H9 (cell line): ENCODE measurements at regions not wholly inside any gene's neighbourhood (a gene's known extent, or its start where the extent isn't known, plus 50 kb on each side); places are given as distances from the start of the nearest gene placed in this dataset.

ENCODE experiments used
- DNase-seq: peaks from one replicate; pipeline ENCODE4 v3.0.0-alpha.2; 2017
- H2AFZ ChIP-seq: one replicate; pipeline ENCODE4 v1.6.1; 2013; ENCODE audit warnings: mild to moderate bottlenecking, low read length, control low read depth, moderate library complexity
- H2AK5ac ChIP-seq: 2 replicates; pipeline ENCODE4 v1.6.1; 2013; ENCODE audit warnings: low read length, control low read depth, mixed read lengths; ENCODE audit not compliant: insufficient read length
- H2BK120ac ChIP-seq: one replicate; pipeline ENCODE4 v1.6.1; 2013; ENCODE audit warnings: low read depth, mild to moderate bottlenecking, low read length, control low read depth, inconsistent platforms; ENCODE audit not compliant: poor library complexity, severe bottlenecking
- H2BK12ac ChIP-seq: 2 replicates; pipeline ENCODE4 v1.6.1; 2013; ENCODE audit warnings: low read length, control low read depth, mixed read lengths, low read depth; ENCODE audit not compliant: insufficient read length
- H2BK15ac ChIP-seq: 2 replicates; pipeline ENCODE4 v1.6.1; 2013; ENCODE audit warnings: low read depth, low read length, control low read depth
- H2BK20ac ChIP-seq: one replicate; pipeline ENCODE4 v1.6.1; 2013; ENCODE audit warnings: low read depth, mild to moderate bottlenecking, low read length, control low read depth, inconsistent platforms; ENCODE audit not compliant: poor library complexity, severe bottlenecking
- H2BK5ac ChIP-seq: 2 replicates; pipeline ENCODE4 v1.6.1; 2013; ENCODE audit warnings: low read length, control low read depth, mixed read lengths; ENCODE audit not compliant: insufficient read length
- H3K14ac ChIP-seq: 2 replicates; pipeline ENCODE4 v1.6.1; 2013; ENCODE audit warnings: low read length, control low read depth; ENCODE audit not compliant: insufficient read depth
- H3K18ac ChIP-seq: 2 replicates; pipeline ENCODE4 v1.6.1; 2013; ENCODE audit warnings: low read depth, mild to moderate bottlenecking, mixed read lengths, low read length, control low read depth; ENCODE audit not compliant: insufficient read length
- H3K23ac ChIP-seq: 2 replicates; pipeline ENCODE4 v1.6.1; 2013; ENCODE audit warnings: low read length, control low read depth, mixed read lengths, low read depth; ENCODE audit not compliant: insufficient read length
- H3K23me2 ChIP-seq: 2 replicates; pipeline ENCODE4 v1.6.1; 2013; ENCODE audit warnings: low read depth, mild to moderate bottlenecking, mixed read lengths, low read length, control low read depth; ENCODE audit not compliant: insufficient read length, poor library complexity, severe bottlenecking
- H3K27ac ChIP-seq: 2 replicates; pipeline ENCODE4 v1.5.1; 2013; ENCODE audit warnings: low read length, control low read depth, mixed read lengths, low read depth; ENCODE audit not compliant: insufficient read length
- H3K27me3 ChIP-seq: 2 replicates; pipeline ENCODE4 v1.6.1; 2013; ENCODE audit warnings: low read length, control low read depth, inconsistent platforms; ENCODE audit not compliant: insufficient read depth
- H3K4ac ChIP-seq: 2 replicates; pipeline ENCODE4 v1.6.1; 2013; ENCODE audit warnings: low read depth, mild to moderate bottlenecking, control low read depth, inconsistent platforms, low read length, moderate library complexity
- H3K4me1 ChIP-seq: 2 replicates; pipeline ENCODE4 v1.6.1; 2013; ENCODE audit warnings: low read length, control low read depth, inconsistent platforms; ENCODE audit not compliant: insufficient read depth
- H3K4me2 ChIP-seq: 2 replicates; pipeline ENCODE4 v1.6.1; 2013; ENCODE audit warnings: low read length, control low read depth, mixed read lengths; ENCODE audit not compliant: insufficient read length, insufficient read depth
- H3K56ac ChIP-seq: 2 replicates; pipeline ENCODE4 v1.6.1; 2013; ENCODE audit warnings: low read depth, mild to moderate bottlenecking, mixed read lengths, low read length, control low read depth; ENCODE audit not compliant: insufficient read length
- H3K79me1 ChIP-seq: 2 replicates; pipeline ENCODE4 v1.6.1; 2013; ENCODE audit warnings: low read depth, mild to moderate bottlenecking, moderate library complexity, low read length, control low read depth, inconsistent platforms; ENCODE audit not compliant: insufficient read depth, poor library complexity, severe bottlenecking
- H3K79me2 ChIP-seq: 2 replicates; pipeline ENCODE4 v1.6.1; 2013; ENCODE audit warnings: low read length, control low read depth, inconsistent platforms; ENCODE audit not compliant: insufficient read depth
- H3K9ac ChIP-seq: 2 replicates; pipeline ENCODE4 v1.6.1; 2013; ENCODE audit warnings: low read length, control low read depth, mixed read lengths; ENCODE audit not compliant: insufficient read length; ENCODE audit errors: extremely low read depth
- H3K9me3 ChIP-seq: one replicate; pipeline ENCODE4 v1.6.1; 2013; ENCODE audit warnings: low read depth, low read length, inconsistent platforms; ENCODE audit not compliant: control insufficient read depth
- H3T11ph ChIP-seq: one replicate; pipeline ENCODE4 v1.6.1; 2013; ENCODE audit warnings: mild to moderate bottlenecking, low read length, control low read depth, inconsistent platforms
- H4K20me1 ChIP-seq: one replicate; pipeline ENCODE4 v1.6.1; 2013; ENCODE audit not compliant: control insufficient read depth, insufficient read length, insufficient read depth
- H4K5ac ChIP-seq: 2 replicates; pipeline ENCODE4 v1.6.1; 2013; ENCODE audit warnings: low read depth, mild to moderate bottlenecking, mixed read lengths, low read length, control low read depth; ENCODE audit not compliant: insufficient read length
- H4K8ac ChIP-seq: replicated peaks from 2 replicates; pipeline ENCODE4 v1.6.1; 2013; ENCODE audit warnings: low read length, control low read depth, mixed read lengths, low read depth; ENCODE audit not compliant: insufficient read length
- H4K91ac ChIP-seq: 2 replicates; pipeline ENCODE4 v1.6.1; 2013; ENCODE audit warnings: low read depth, mild to moderate bottlenecking, moderate library complexity, mixed read lengths, low read length, control low read depth; ENCODE audit not compliant: insufficient read length
- H3K27ac Mint-ChIP-seq, 3 experiments: 2 replicates in 2 of 3; 3 replicates in 1 of 3; pipeline ENCODE4 v1.8.0; 2020 to 2021; ENCODE audit warnings: mixed read lengths in 3 of 3, mild to moderate bottlenecking in 1 of 3, moderate library complexity in 1 of 3
- H3K27me3 Mint-ChIP-seq: 2 replicates; pipeline ENCODE4 v1.8.0; 2021; ENCODE audit warnings: low read depth, mild to moderate bottlenecking, moderate library complexity, mixed read lengths
- H3K36me3 Mint-ChIP-seq, 3 experiments: 2 replicates in 2 of 3; 3 replicates in 1 of 3; pipeline ENCODE4 v1.8.0; 2020 to 2021; ENCODE audit warnings: low read depth in 3 of 3, mixed read lengths in 3 of 3; ENCODE audit not compliant: insufficient read depth in 1 of 3
- H3K4me1 Mint-ChIP-seq, 2 experiments: 2 replicates each; pipeline ENCODE4 v1.8.0; 2020; ENCODE audit warnings: mixed read lengths in 2 of 2
- H3K4me3 Mint-ChIP-seq, 2 experiments: 2 replicates in 1 of 2; 3 replicates in 1 of 2; pipeline ENCODE4 v1.8.0; 2020 to 2021; ENCODE audit warnings: mild to moderate bottlenecking in 2 of 2, mixed read lengths in 2 of 2, moderate library complexity in 1 of 2
- H3K9me3 Mint-ChIP-seq, 2 experiments: 2 replicates in 1 of 2; 3 replicates in 1 of 2; pipeline ENCODE4 v1.8.0; 2020; ENCODE audit warnings: mild to moderate bottlenecking in 2 of 2, mixed read lengths in 2 of 2, moderate library complexity in 1 of 2
- TF ChIP-seq, protein P1 (sequence below): fragments of 200-600 bp; sonication (generic); conservative IDR thresholded peaks from 3 replicates; pipeline ENCODE4 v1.8.0; 2021; ENCODE audit warnings: antibody characterized with exemption, mild to moderate bottlenecking

DNA sequence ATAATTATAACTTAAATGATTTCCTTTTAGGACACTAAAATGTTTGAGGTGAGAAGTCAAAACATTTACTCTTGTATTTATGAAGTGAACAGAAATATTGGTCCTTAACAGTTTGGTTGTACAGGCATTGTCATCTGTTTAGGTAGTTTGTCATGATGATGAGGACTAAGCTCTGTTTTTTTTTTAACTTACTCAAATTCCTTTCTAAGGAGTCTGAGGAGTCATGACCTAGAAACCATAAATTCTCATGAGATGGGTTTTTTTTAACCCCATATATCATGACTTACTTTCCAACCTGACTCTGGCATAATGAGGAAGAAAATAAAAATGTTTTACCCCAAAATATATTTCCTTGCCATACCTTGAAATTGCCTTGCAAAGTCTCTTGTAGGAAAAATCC is 1176.2 kb downstream of the SUCLG1 start:
- no peak for DNase-seq
- TF ChIP-seq, protein P1, sequence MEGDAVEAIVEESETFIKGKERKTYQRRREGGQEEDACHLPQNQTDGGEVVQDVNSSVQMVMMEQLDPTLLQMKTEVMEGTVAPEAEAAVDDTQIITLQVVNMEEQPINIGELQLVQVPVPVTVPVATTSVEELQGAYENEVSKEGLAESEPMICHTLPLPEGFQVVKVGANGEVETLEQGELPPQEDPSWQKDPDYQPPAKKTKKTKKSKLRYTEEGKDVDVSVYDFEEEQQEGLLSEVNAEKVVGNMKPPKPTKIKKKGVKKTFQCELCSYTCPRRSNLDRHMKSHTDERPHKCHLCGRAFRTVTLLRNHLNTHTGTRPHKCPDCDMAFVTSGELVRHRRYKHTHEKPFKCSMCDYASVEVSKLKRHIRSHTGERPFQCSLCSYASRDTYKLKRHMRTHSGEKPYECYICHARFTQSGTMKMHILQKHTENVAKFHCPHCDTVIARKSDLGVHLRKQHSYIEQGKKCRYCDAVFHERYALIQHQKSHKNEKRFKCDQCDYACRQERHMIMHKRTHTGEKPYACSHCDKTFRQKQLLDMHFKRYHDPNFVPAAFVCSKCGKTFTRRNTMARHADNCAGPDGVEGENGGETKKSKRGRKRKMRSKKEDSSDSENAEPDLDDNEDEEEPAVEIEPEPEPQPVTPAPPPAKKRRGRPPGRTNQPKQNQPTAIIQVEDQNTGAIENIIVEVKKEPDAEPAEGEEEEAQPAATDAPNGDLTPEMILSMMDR = no peak
- H3K27ac ChIP-seq = no peak overlapping the region
- no peak overlapping the region for H3K18ac ChIP-seq
- H2AFZ ChIP-seq = no peak overlapping the region
- H3K4ac ChIP-seq = no peak overlapping the region
- no peak overlapping the region for H3K14ac ChIP-seq
- H2BK20ac ChIP-seq = no peak overlapping the region
- no peak overlapping the region for H2BK15ac ChIP-seq
- H3K23ac ChIP-seq = no peak overlapping the region
- H3K79me2 ChIP-seq = no peaks in the 10 kb centered on the region
- H3K23me2 ChIP-seq = no peaks in the 10 kb centered on the region
- no peak overlapping the region for H4K91ac ChIP-seq
- no peaks in the 10 kb centered on the region for H4K20me1 ChIP-seq
- no peak overlapping the region for H3K4me3 Mint-ChIP-seq
- H2AK5ac ChIP-seq = no peak overlapping the region
- H3K4me1 Mint-ChIP-seq = peaks cover 24 to 47% of the 10 kb centered on the region in 2 experiments
- H3K27me3 Mint-ChIP-seq = no peaks in the 10 kb centered on the region
- no peaks in the 10 kb centered on the region for H3K79me1 ChIP-seq
- no peak overlapping the region for H2BK12ac ChIP-seq
- no peak overlapping the region for H4K8ac ChIP-seq
- no peaks in the 10 kb centered on the region for H3K9me3 ChIP-seq
- no peak overlapping the region for H2BK5ac ChIP-seq
- no peaks in the 10 kb centered on the region for H3K4me1 ChIP-seq
- H3K27me3 ChIP-seq = no peaks in the 10 kb centered on the region
- H4K5ac ChIP-seq = no peak overlapping the region
- peak overlapping the region; percentile 92 to 96 (median 95); a peak in 5 of 7 replicates for H3K27ac Mint-ChIP-seq
- H3K56ac ChIP-seq = no peak overlapping the region
- no peak overlapping the region for H3K4me2 ChIP-seq
- H3K9ac ChIP-seq = no peak overlapping the region
- no peak overlapping the region for H3T11ph ChIP-seq
- no peak overlapping the region for H2BK120ac ChIP-seq
- H3K36me3 Mint-ChIP-seq = peaks cover 10 to 45% (median 32%) of the 10 kb centered on the region in 3 experiments
- peaks cover 40 to 48% of the 10 kb centered on the region in 2 experiments for H3K9me3 Mint-ChIP-seq
